ENCODE measurements at regions not wholly inside any gene's neighbourhood (a gene's known extent, or its start where the extent isn't known, plus 50 kb on each side); places are given as distances from the start of the nearest gene placed in this dataset.
"Not testable (repeated sequence)": the region's sequence is repeated elsewhere in the genome, so short reads cannot be mapped to it uniquely, and the experiment has no call there.

DNA sequence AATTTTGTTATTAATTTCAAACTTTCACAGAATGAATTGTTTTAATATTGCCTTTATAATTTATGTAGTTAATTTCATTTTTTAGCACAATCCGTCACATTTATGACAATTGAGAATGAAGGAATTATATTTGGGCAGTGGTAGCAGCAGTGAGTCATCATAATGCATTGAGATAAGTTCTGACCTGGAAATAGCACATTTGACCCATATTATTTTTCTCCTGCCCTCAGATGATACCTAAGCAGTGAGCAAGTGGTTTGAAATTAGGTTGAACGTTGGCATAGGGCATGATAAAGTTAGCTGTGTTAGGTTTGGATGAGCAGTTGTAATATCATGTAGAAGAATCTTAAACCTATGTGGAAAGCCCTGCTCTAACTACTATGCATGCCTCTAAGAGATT is 1431.3 kb upstream of the CDH8 start:
- H3K36me3 Mint-ChIP-seq (ENCODE audit: low read depth), result no peaks in the 10 kb centered on the region
- no peaks in the 10 kb centered on the region for H3K4me1 Mint-ChIP-seq (ENCODE audit: low read depth)
- no peak overlapping the region for H3K27ac Mint-ChIP-seq
- H3K27me3 Mint-ChIP-seq, result no peaks in the 10 kb centered on the region
- intact Hi-C loops (cut with micrococcal nuclease), result no loop called here
- no peaks in the 10 kb centered on the region for H3K9me3 Mint-ChIP-seq
- no peak overlapping the region for H3K4me3 Mint-ChIP-seq

- intact Hi-C loops (cut with micrococcal nuclease), result no loop called here
- no peaks in the 10 kb centered on the region for H3K9me3 Mint-ChIP-seq
- no peaks in the 10 kb centered on the region for H3K36me3 Mint-ChIP-seq (ENCODE audit: low read depth)
- H3K4me1 Mint-ChIP-seq (ENCODE audit: low read depth), result no peaks in the 10 kb centered on the region
- H3K27ac Mint-ChIP-seq, result no peak overlapping the region
- H3K4me3 Mint-ChIP-seq, result no peak overlapping the region
- H3K27me3 Mint-ChIP-seq, result no peaks in the 10 kb centered on the region
These were observed 1426.1 kb upstream of the CDH8 start for GRCh38 chr16:63462316-63462715.

GRCh38 chr16:63461248-63461841 is 1425.1 kb upstream of the CDH8 start:
- intact Hi-C loops (cut with micrococcal nuclease), result no loop called here
- no peaks in the 10 kb centered on the region for H3K4me1 Mint-ChIP-seq (ENCODE audit: low read depth)
- no peaks in the 10 kb centered on the region for H3K36me3 Mint-ChIP-seq (ENCODE audit: low read depth)
- no peaks in the 10 kb centered on the region for H3K9me3 Mint-ChIP-seq
- H3K27me3 Mint-ChIP-seq, result no peaks in the 10 kb centered on the region
- H3K27ac Mint-ChIP-seq, result no peak overlapping the region
- no peak overlapping the region for H3K4me3 Mint-ChIP-seq

DNA sequence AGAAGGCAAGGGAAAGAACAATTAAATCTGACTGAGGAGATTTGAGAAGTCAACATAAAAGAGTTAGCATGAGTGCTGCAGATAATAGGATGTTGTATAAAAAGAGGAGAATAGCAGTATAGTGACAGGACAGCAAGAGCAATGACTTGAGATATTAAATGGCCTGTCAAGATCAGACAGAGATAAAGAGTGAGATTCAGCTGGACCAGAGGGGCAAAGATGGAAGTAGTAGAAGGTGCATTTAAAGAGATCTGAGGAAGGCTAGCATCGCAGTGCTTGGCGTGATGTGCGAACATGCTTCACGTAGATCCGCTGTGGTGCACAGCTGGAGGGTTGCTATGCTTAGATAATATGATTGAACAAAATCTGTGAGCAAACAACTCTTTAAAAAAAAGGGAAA is 1422.6 kb upstream of the CDH8 start:
- intact Hi-C loops (cut with micrococcal nuclease), result no loop called here
- Mint-ChIP-seq H3K4me3 (no peak overlapping the region), H3K27me3 (no peaks in the 10 kb centered on the region), H3K27ac (no peak overlapping the region), H3K9me3 (no peaks in the 10 kb centered on the region), H3K4me1 (ENCODE audit: low read depth) (no peaks in the 10 kb centered on the region), H3K36me3 (ENCODE audit: low read depth) (no peaks in the 10 kb centered on the region)

DNA sequence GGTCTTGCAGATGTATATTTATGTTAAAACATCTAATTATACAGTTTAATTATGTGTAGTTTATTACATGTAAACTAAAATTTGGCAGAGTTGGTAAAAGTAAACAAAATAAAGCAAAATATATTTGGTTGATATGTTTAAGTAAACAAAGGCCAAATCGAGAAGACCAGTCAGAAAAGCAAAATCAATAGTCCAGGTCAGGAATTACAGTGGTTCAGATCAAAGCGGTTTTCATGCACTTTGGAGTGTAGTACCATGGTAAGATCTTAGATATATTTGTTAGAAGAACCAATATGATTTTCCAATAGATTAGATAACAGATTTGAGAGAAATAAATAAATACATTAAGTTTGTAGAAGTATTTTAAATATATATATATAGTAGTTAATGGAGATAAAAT is 1421.6 kb upstream of the CDH8 start:
- H3K4me1 Mint-ChIP-seq (ENCODE audit: low read depth), result no peaks in the 10 kb centered on the region
- no peak overlapping the region for H3K27ac Mint-ChIP-seq
- H3K36me3 Mint-ChIP-seq (ENCODE audit: low read depth), result no peaks in the 10 kb centered on the region
- no peak overlapping the region for H3K4me3 Mint-ChIP-seq
- no peaks in the 10 kb centered on the region for H3K9me3 Mint-ChIP-seq
- no peaks in the 10 kb centered on the region for H3K27me3 Mint-ChIP-seq
- intact Hi-C loops (cut with micrococcal nuclease), result no loop called here

GRCh38 chr16:63453261-63453660 is 1417.0 kb upstream of the CDH8 start:
- Mint-ChIP-seq H3K9me3 (no peaks in the 10 kb centered on the region), H3K27ac (no peak overlapping the region), H3K36me3 (ENCODE audit: low read depth) (no peaks in the 10 kb centered on the region), H3K4me3 (no peak overlapping the region), H3K27me3 (no peaks in the 10 kb centered on the region), H3K4me1 (ENCODE audit: low read depth) (no peaks in the 10 kb centered on the region)
- intact Hi-C loops (cut with micrococcal nuclease), result no loop called here

DNA sequence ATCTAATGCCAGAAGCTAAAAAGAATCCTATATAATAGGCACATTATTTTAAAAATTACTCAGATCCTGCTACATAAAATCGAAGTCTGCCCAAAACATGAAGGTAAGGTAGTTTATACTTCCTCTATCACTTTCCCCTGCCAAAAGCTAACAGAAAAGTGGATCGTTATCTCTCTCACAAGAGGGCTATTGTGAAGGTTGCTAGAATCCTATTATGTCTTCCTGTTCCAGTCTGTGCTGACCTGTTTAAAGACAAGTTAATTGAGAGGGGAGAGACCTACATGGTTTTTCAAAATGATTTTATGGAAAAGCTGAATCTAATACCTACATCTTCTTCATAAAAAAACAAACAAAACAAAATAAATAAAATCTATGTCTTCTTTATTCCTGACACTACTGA is 1410.9 kb upstream of the CDH8 start:
- Mint-ChIP-seq H3K4me1 (ENCODE audit: low read depth) (no peaks in the 10 kb centered on the region), H3K27ac (no peak overlapping the region), H3K4me3 (no peak overlapping the region)

DNA sequence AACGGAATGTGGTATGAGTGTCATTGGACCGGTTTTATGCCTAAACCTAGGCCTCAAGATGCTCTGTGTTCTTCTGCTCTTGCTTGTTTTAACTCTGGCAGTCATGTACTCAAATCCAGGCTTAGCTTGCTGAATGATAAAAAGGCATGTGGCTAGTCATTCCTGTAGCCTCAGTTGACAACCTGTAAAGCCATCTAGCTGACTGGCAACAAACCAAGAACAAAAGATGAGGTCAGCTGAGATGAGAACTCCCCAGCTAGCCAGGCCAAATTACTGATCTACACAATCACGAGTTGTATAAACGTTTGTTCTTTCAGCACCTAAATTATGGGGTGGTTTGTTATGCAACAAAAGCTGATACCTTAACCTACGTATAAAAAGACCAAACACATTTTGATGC is 1406.0 kb upstream of the CDH8 start:
- Mint-ChIP-seq H3K36me3 (ENCODE audit: low read depth) (no peaks in the 10 kb centered on the region), H3K9me3 (no peaks in the 10 kb centered on the region), H3K27me3 (no peaks in the 10 kb centered on the region), H3K4me3 (no peak overlapping the region), H3K4me1 (ENCODE audit: low read depth) (no peaks in the 10 kb centered on the region), H3K27ac (no peak overlapping the region)
- intact Hi-C loops (cut with micrococcal nuclease), result no loop called here

More for the DNA sequence above, 1410.9 kb upstream of the CDH8 start:
- H3K9me3 Mint-ChIP-seq, result no peaks in the 10 kb centered on the region
- no peaks in the 10 kb centered on the region for H3K27me3 Mint-ChIP-seq
- H3K36me3 Mint-ChIP-seq (ENCODE audit: low read depth), result no peaks in the 10 kb centered on the region
- intact Hi-C loops (cut with micrococcal nuclease), result no loop called here

DNA sequence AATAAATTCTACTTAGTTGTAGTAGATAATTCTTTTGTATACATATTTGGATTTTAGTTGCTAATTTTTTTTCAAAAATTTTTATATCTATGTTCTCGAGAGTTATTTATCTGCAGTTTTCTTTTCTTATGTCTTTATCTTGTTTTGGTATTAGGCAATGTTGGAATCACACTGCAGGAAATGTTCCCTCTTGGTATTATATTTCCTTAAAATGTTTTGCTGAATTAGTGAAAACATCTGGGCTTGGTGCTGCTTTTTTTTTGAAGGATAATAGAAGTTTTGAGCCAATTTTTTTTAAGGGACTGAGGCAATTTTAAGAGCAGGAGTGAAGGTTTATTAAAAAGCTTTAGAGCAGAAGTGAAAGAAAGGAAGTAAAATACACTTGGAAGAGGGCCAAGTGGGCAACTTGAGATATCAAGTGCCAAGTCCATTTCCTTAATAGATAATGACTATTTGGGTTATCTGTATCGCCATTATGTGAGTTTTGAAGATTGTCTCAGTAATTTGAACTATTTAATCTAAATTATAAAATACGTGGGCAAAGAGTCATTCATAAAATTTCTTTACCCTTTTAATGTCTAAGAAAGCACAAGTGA is 1390.1 kb upstream of the CDH8 start:
- Mint-ChIP-seq H3K4me3 (no peak overlapping the region), H3K27me3 (no peaks in the 10 kb centered on the region), H3K9me3 (peaks cover 9% of the 10 kb centered on the region), H3K4me1 (ENCODE audit: low read depth) (no peaks in the 10 kb centered on the region), H3K27ac (no peak overlapping the region), H3K36me3 (ENCODE audit: low read depth) (no peaks in the 10 kb centered on the region)
- intact Hi-C loops (cut with micrococcal nuclease), result no loop called here

GRCh38 chr16:63422715-63423114 is 1386.5 kb upstream of the CDH8 start:
- Mint-ChIP-seq H3K9me3 (peaks cover 9% of the 10 kb centered on the region), H3K36me3 (ENCODE audit: low read depth) (no peaks in the 10 kb centered on the region), H3K27ac (no peak overlapping the region), H3K27me3 (no peaks in the 10 kb centered on the region), H3K4me1 (ENCODE audit: low read depth) (no peaks in the 10 kb centered on the region), H3K4me3 (no peak overlapping the region)
- intact Hi-C loops (cut with micrococcal nuclease), result no loop called here

GRCh38 chr16:63416712-63417111 is 1380.5 kb upstream of the CDH8 start:
- Mint-ChIP-seq H3K36me3 (ENCODE audit: low read depth) (no peaks in the 10 kb centered on the region), H3K27me3 (no peaks in the 10 kb centered on the region), H3K4me3 (no peak overlapping the region), H3K9me3 (no peaks in the 10 kb centered on the region), H3K27ac (no peak overlapping the region), H3K4me1 (ENCODE audit: low read depth) (no peaks in the 10 kb centered on the region)
- intact Hi-C loops (cut with micrococcal nuclease), result no loop called here

- no peak overlapping the region for H3K27ac Mint-ChIP-seq
These were observed 1378.8 kb upstream of the CDH8 start for GRCh38 chr16:63415014-63415413.

DNA sequence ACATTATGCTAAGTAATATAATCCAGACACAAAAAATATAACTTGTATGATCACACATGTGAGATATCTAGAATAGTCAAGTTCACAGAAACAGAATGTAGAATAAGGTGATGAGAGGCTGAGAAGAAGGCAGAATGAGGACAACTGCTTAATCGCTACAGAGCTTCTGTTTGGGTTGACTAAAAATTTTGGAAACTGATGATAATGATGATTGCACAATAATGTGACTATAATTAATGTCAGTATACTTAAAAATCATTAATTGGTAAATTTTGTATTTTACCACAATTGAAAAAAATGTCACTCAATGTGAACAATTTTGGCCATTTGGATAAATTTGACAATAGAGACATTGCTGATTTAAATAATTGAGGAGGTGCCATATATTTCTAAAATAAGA is 1374.4 kb upstream of the CDH8 start:
- Mint-ChIP-seq H3K36me3 (ENCODE audit: low read depth) (no peaks in the 10 kb centered on the region), H3K4me1 (ENCODE audit: low read depth) (no peaks in the 10 kb centered on the region), H3K27ac (no peak overlapping the region), H3K27me3 (no peaks in the 10 kb centered on the region), H3K9me3 (no peaks in the 10 kb centered on the region), H3K4me3 (no peak overlapping the region)
- intact Hi-C loops (cut with micrococcal nuclease), result no loop called here

More at GRCh38 chr16:63415014-63415413, 1378.8 kb upstream of the CDH8 start:
- Mint-ChIP-seq H3K4me1 (ENCODE audit: low read depth) (no peaks in the 10 kb centered on the region), H3K9me3 (no peaks in the 10 kb centered on the region), H3K4me3 (no peak overlapping the region), H3K36me3 (ENCODE audit: low read depth) (no peaks in the 10 kb centered on the region), H3K27me3 (no peaks in the 10 kb centered on the region)
- intact Hi-C loops (cut with micrococcal nuclease), result no loop called here

- H3K9me3 Mint-ChIP-seq, result no peaks in the 10 kb centered on the region
These were observed 1367.6 kb upstream of the CDH8 start for GRCh38 chr16:63403792-63404191.

DNA sequence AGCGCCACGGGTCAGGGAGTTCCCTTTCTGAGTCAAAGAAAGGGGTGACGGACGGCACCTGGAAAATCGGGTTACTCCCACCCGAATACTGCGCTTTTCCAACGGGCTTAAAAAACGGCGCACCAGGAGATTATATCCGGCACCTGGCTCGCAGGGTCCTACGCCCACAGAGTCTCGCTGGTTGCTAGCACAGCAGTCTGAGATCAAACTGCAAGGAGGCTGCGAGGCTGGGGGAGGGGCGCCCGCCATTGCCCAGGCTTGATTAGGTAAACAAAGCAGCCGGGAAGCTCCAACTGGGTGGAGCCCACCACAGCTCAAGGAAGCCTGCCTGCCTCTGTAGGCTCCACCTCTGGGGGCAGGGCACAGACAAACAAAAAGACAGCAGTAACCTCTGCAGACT is 1352.0 kb upstream of the CDH8 start:
- H3K36me3 Mint-ChIP-seq (ENCODE audit: low read depth), result not testable (repeated sequence)

More at GRCh38 chr16:63403792-63404191, 1367.6 kb upstream of the CDH8 start:
- H3K4me1 Mint-ChIP-seq (ENCODE audit: low read depth), result no peaks in the 10 kb centered on the region
- no peak overlapping the region for H3K4me3 Mint-ChIP-seq
- no peak overlapping the region for H3K27ac Mint-ChIP-seq
- intact Hi-C loops (cut with micrococcal nuclease), result no loop called here
- no peaks in the 10 kb centered on the region for H3K27me3 Mint-ChIP-seq
- H3K36me3 Mint-ChIP-seq (ENCODE audit: low read depth), result no peaks in the 10 kb centered on the region

More for the DNA sequence above, 1352.0 kb upstream of the CDH8 start:
- H3K27me3 Mint-ChIP-seq; H3K4me3 Mint-ChIP-seq; intact Hi-C loops (cut with micrococcal nuclease); H3K9me3 Mint-ChIP-seq; H3K4me1 Mint-ChIP-seq (ENCODE audit: low read depth); H3K27ac Mint-ChIP-seq: not testable (repeated sequence)
